H1 (cell line): ENCODE measurements at regions not wholly inside any gene's neighbourhood (a gene's known extent, or its start where the extent isn't known, plus 50 kb on each side); places are given as distances from the start of the nearest gene placed in this dataset.

ENCODE experiments used
- EP300 ChIP-seq, 2 experiments: IDR thresholded peaks; 1 replicate in 1 of 2; 2 replicates in 1 of 2; pipeline ENCODE4 v1.6.1; 2011 to 2012; ENCODE audit warnings: low read depth in 2 of 2, low read length in 2 of 2, mild to moderate bottlenecking in 2 of 2, borderline replicate concordance in 1 of 2, inconsistent platforms in 1 of 2, moderate library complexity in 1 of 2
- NANOG ChIP-seq: IDR thresholded peaks from 2 replicates; pipeline ENCODE4 v1.6.1; 2011; ENCODE audit warnings: low read length, low read depth, mild to moderate bottlenecking, inconsistent platforms; ENCODE audit not compliant: insufficient read depth, poor library complexity, severe bottlenecking
- SUZ12 ChIP-seq: fragments of 200-600 bp; sonication (generic); IDR thresholded peaks from 2 replicates; pipeline ENCODE4 v1.6.1; 2012; ENCODE audit warnings: mild to moderate bottlenecking, inconsistent platforms, low read length, moderate library complexity, mixed read lengths

DNA sequence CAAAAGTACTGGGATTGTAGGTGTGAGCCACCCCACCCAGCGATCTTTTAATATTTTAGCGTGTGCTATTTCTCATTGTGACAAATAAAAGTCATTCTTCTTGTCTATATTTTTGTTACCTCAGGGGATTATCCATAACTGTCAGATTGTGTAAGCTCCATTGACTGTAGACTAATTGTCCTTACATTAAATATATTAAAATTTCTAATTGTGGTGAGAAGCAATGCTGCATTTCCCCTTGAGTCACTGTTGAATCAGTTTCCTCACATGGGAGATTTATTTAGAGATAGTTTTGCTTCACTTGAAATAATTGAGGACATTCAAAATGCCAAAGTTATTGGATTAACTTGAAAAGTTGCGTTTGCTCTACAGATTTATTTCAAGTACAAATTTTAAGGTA is 782.4 kb upstream of the WWC1 start (continued):
- TF ChIP-seq EP300 (IDR thresholded peaks at IDR 0.05; ENCODE audit: borderline replicate concordance in 1 of 2, low read depth in 2 of 2, low read length in 2 of 2) (no peak), NANOG (no peak), SUZ12 (no peak)
